ENCODE measurements at regions not wholly inside any gene's neighbourhood (a gene's known extent, or its start where the extent isn't known, plus 50 kb on each side); places are given as distances from the start of the nearest gene placed in this dataset.

DNA sequence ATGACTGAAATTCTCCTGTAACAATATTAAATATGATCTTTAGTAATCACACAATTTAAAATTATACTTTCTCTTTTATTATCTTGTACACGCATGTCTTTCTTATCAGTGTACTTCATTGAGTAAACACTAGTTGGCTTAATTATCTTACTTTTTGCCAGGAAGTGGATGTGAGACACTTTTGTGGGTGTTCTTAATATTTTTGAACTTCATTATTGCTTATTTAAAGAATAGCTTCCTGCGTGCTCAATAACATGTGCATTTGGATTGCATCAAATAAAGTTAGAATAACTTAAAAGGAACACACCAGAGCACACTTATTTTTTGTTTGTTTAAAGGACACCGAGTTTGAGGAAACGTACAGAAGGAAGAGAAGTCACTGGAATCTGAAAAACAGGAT, 128.5 kb upstream of the VEGFC start:
- no peaks in the 10 kb centered on the region for H3K36me3 ChIP-seq (ENCODE audit: control insufficient read depth, insufficient read depth, low read length)
- TF ChIP-seq, protein P1, sequence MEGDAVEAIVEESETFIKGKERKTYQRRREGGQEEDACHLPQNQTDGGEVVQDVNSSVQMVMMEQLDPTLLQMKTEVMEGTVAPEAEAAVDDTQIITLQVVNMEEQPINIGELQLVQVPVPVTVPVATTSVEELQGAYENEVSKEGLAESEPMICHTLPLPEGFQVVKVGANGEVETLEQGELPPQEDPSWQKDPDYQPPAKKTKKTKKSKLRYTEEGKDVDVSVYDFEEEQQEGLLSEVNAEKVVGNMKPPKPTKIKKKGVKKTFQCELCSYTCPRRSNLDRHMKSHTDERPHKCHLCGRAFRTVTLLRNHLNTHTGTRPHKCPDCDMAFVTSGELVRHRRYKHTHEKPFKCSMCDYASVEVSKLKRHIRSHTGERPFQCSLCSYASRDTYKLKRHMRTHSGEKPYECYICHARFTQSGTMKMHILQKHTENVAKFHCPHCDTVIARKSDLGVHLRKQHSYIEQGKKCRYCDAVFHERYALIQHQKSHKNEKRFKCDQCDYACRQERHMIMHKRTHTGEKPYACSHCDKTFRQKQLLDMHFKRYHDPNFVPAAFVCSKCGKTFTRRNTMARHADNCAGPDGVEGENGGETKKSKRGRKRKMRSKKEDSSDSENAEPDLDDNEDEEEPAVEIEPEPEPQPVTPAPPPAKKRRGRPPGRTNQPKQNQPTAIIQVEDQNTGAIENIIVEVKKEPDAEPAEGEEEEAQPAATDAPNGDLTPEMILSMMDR (IDR thresholded peaks at IDR 0.05; ENCODE audit: insufficient read depth, low read length, poor library complexity, severe bottlenecking): no peak
- no peaks in the 10 kb centered on the region for H3K27me3 ChIP-seq (replicated peaks; ENCODE audit: control insufficient read depth, insufficient read depth, low read length)
- H3K4me3 ChIP-seq (replicated peaks; ENCODE audit: low read depth, low read length): no peak overlapping the region
- DNase-seq (ENCODE audit: extremely low read depth, insufficient read length): no peak

DNA sequence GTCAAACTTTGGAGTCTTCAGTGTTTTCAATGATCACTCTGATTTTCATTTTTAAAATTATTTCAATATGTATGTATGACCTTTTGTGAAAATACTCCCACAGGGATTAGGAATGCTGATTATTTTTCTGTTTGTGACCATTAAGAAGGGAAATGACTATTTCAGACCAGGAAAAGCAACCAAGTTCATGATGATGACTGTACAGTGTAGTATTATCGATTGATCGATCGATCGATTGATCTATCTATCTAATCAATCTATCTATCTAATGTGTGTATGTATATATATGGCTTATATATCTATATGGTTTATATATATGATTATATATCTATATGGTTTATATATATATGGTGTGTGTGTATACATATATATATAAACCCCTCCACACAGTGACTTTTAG, 131.5 kb upstream of the VEGFC start:
- H3K27me3 ChIP-seq (replicated peaks; ENCODE audit: control insufficient read depth, insufficient read depth, low read length): no peaks in the 10 kb centered on the region
- H3K4me3 ChIP-seq (replicated peaks; ENCODE audit: low read depth, low read length): no peak overlapping the region
- DNase-seq (ENCODE audit: extremely low read depth, insufficient read length): no peak
- no peaks in the 10 kb centered on the region for H3K36me3 ChIP-seq (ENCODE audit: control insufficient read depth, insufficient read depth, low read length)
- TF ChIP-seq, protein P1 (IDR thresholded peaks at IDR 0.05; ENCODE audit: insufficient read depth, low read length, poor library complexity, severe bottlenecking): no peak

DNA sequence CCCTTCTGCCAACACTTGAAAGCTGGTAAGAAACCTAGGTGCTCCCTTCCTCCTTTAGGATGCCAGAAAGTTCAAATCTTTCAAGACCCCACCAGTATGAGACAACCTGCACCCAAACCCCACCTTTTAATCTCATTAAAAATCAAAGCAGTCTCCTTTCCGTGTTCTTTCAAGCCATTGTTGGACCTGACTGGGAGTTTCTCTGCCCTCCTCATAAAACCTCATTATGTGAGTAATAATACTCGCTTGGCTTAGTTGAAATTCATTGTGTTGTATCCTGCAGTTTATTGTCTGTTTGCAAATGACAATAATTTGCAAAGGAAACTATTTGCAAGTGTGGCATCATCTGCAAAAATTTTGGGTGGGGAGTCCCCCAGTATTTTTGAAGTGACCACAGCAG, 133.2 kb upstream of the VEGFC start:
- TF ChIP-seq, protein P1 (IDR thresholded peaks at IDR 0.05; ENCODE audit: insufficient read depth, low read length, poor library complexity, severe bottlenecking): no peak
- H3K27me3 ChIP-seq (replicated peaks; ENCODE audit: control insufficient read depth, insufficient read depth, low read length): no peaks in the 10 kb centered on the region
- DNase-seq (ENCODE audit: extremely low read depth, insufficient read length): no peak
- no peaks in the 10 kb centered on the region for H3K36me3 ChIP-seq (ENCODE audit: control insufficient read depth, insufficient read depth, low read length)
- H3K4me3 ChIP-seq (replicated peaks; ENCODE audit: low read depth, low read length): no peak overlapping the region

DNA sequence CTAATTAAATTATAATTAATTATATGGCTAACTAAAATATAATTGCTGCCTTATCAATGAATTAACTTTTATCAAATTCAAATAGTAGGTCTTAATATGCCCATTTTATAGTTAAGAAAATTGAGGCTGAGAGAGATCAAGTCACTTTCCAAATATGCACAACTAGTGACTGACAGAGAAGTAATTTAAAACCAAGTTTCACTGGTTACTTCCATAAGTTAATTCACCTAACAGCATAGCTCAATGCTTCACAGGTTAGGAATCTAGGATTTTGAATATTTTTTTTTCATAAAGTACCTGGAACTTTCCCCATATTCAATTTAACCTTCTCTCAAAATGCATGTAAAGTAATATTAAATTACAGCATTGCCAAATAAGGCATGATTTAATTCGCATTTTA, 134.4 kb upstream of the VEGFC start:
- Histone ChIP-seq H3K27me3 (replicated peaks; ENCODE audit: control insufficient read depth, insufficient read depth, low read length) (no peaks in the 10 kb centered on the region), H3K4me3 (replicated peaks; ENCODE audit: low read depth, low read length) (no peak overlapping the region), H3K36me3 (ENCODE audit: control insufficient read depth, insufficient read depth, low read length) (no peaks in the 10 kb centered on the region)
- no peak for DNase-seq (ENCODE audit: extremely low read depth, insufficient read length)
- TF ChIP-seq, protein P1 (IDR thresholded peaks at IDR 0.05; ENCODE audit: insufficient read depth, low read length, poor library complexity, severe bottlenecking): no peak

DNA sequence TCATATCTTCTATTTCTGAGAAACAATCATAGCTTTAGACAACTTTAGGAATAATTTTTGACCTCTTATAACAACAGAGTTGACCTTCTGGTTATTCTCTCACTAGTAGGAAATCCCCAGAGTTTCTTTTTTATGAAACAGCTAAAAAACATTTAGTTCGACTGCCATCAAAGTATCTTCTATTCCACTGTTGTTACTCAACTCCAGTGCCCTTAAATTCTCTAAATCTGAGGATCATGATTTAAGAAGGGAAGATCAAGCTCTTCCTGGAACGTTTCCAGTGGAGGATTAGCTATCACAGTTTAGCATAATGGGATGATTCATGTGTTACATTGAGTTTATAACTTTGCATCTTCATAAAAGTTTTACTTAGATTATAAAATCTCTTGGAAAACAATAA, 134.9 kb upstream of the VEGFC start:
- TF ChIP-seq, protein P1 (IDR thresholded peaks at IDR 0.05; ENCODE audit: insufficient read depth, low read length, poor library complexity, severe bottlenecking): no peak
- Histone ChIP-seq H3K4me3 (replicated peaks; ENCODE audit: low read depth, low read length) (no peak overlapping the region), H3K27me3 (replicated peaks; ENCODE audit: control insufficient read depth, insufficient read depth, low read length) (no peaks in the 10 kb centered on the region), H3K36me3 (ENCODE audit: control insufficient read depth, insufficient read depth, low read length) (no peaks in the 10 kb centered on the region)
- DNase-seq (ENCODE audit: extremely low read depth, insufficient read length): no peak

DNA sequence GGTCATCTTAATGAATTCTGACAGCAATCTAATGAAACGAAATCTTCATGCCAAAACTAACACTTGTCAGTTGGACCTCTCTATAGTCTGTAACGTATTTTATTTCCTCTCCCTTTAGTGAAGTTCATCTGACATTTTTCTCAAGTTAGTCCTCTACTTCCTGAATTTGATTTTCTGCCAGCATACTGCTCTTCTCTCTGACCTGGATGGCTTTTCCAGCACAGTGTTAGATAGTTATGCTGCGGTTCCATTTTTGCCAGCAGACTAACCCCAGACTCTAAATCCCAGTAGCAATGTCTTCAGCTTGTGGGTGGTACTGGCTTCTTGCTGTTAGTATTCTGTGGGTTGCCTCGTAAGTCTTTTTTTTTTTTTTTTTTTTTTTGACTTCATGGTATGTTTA, 146.7 kb upstream of the VEGFC start:
- TF ChIP-seq, protein P1 (IDR thresholded peaks at IDR 0.05; ENCODE audit: insufficient read depth, low read length, poor library complexity, severe bottlenecking): no peak
- DNase-seq (ENCODE audit: extremely low read depth, insufficient read length): no peak
- H3K4me3 ChIP-seq (replicated peaks; ENCODE audit: low read depth, low read length): no peak overlapping the region
- H3K36me3 ChIP-seq (ENCODE audit: control insufficient read depth, insufficient read depth, low read length): no peaks in the 10 kb centered on the region
- no peaks in the 10 kb centered on the region for H3K27me3 ChIP-seq (replicated peaks; ENCODE audit: control insufficient read depth, insufficient read depth, low read length)
